SJCRH30 (cell line): ENCODE measurements at regions not wholly inside any gene's neighbourhood (a gene's known extent, or its start where the extent isn't known, plus 50 kb on each side); places are given as distances from the start of the nearest gene placed in this dataset.
A peak's percentile ranks its signal among the peaks of the same experiment; 100 is the strongest.
"Not testable (repeated sequence)": the region's sequence is repeated elsewhere in the genome, so short reads cannot be mapped to it uniquely, and the experiment has no call there.

Experiments
- DNase-seq, 2 experiments: peaks; one replicate each; pipeline ENCODE4 v3.0.0-alpha.2; 2015 to 2020
- H3K27ac ChIP-seq: fragments of 250-450 bp; sonication (Bioruptor Pico); 2 replicates; pipeline ENCODE4 v1.5.1; 2020; ENCODE audit warnings: mild to moderate bottlenecking, moderate library complexity
- H3K27me3 ChIP-seq: fragments of 250-450 bp; sonication (Bioruptor Pico); 2 replicates; pipeline ENCODE4 v1.5.1; 2020; ENCODE audit warnings: mild to moderate bottlenecking, moderate library complexity
- H3K36me3 ChIP-seq: fragments of 250-450 bp; sonication (Bioruptor Pico); 2 replicates; pipeline ENCODE4 v1.5.1; 2020; ENCODE audit warnings: mild to moderate bottlenecking, moderate library complexity
- H3K4me1 ChIP-seq: fragments of 250-450 bp; sonication (Bioruptor Pico); 2 replicates; pipeline ENCODE4 v1.5.1; 2020; ENCODE audit warnings: mild to moderate bottlenecking, moderate library complexity
- H3K4me3 ChIP-seq: fragments of 250-450 bp; sonication (Bioruptor Pico); 2 replicates; pipeline ENCODE4 v1.5.1; 2020; ENCODE audit warnings: mild to moderate bottlenecking, moderate library complexity
- H3K9me3 ChIP-seq: fragments of 250-450 bp; sonication (Bioruptor Pico); replicated peaks from 2 replicates; pipeline ENCODE4 v1.5.1; 2020; ENCODE audit warnings: mild to moderate bottlenecking, moderate library complexity

DNA sequence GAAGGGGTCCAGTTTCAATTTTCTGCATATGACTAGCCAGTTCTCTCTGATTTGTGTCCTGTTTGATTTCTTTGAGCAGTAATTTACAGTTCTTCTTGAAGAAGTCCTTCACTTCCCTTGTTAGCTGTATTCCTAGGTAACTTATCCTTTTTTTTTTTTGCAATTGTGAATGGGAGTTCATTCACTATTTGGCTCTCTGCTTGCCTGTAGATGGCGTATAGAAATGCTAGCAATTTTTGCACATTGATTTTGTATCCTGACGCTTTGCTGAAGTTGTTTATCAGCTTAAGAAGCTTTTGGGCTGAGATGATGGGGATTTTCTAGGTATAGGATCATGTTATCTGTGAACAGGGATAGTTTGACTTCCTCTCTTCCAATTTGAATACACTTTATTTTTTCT, 77.6 kb upstream of the NID2 start:
- no peak for DNase-seq

DNA sequence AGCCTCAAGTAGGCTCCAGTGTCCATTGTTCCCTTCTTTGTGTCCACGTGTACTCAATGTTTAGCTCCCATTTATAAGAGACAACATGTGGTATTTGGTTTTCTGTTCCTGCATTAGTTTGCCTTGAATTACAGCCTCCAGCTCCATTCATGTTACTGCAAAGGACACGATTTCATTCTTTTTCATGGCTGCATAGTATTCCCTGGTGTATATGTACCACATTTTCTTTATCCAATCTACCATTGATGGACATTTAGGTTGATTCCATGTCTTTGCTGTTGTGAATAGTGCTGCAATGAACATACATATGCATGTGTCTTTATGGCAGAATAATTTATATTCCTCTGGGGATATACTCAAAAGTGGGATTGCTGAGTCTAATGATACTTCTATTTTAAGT, 75.2 kb upstream of the NID2 start:
- H3K9me3 ChIP-seq, H3K4me3 ChIP-seq, H3K27ac ChIP-seq, H3K4me1 ChIP-seq, DNase-seq, H3K27me3 ChIP-seq, H3K36me3 ChIP-seq: not testable (repeated sequence)

More for the DNA sequence above, 77.6 kb upstream of the NID2 start:
- H3K27me3 ChIP-seq, result no peaks in the 10 kb centered on the region
- no peak overlapping the region for H3K4me3 ChIP-seq
- H3K36me3 ChIP-seq, result no peaks in the 10 kb centered on the region
- H3K27ac ChIP-seq, result no peak overlapping the region
- H3K9me3 ChIP-seq, result 0 out of 2 replicates have a peak, but pooled peaks cover 6% of the 10 kb centered on the region
- H3K4me1 ChIP-seq, result no peaks in the 10 kb centered on the region

DNA sequence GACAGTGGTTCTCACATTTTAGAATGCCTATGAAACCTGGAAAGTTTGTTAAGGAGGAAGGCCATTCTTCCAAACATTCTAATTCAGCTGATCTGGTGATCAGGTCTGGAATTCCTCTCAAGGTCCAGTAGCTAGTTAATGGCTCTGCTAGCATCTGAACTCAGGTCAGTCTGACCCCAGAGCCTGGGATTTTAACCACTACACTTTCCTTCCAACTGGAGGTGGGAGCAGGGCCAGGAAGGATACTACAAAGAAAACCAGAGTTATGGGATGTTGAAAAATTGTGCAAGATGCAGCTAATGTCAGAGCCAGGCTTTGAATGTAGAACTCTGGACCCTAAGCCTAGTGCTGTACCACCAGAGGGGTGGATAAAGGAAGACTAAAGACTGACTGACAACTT, 73.6 kb upstream of the NID2 start:
- no peaks in the 10 kb centered on the region for H3K4me1 ChIP-seq
- H3K27ac ChIP-seq, result no peak overlapping the region
- no peaks in the 10 kb centered on the region for H3K27me3 ChIP-seq
- H3K9me3 ChIP-seq, result 0 out of 2 replicates have a peak, but pooled peaks cover 6% of the 10 kb centered on the region
- no peak for DNase-seq
- no peak overlapping the region for H3K4me3 ChIP-seq
- H3K36me3 ChIP-seq, result no peaks in the 10 kb centered on the region

DNA sequence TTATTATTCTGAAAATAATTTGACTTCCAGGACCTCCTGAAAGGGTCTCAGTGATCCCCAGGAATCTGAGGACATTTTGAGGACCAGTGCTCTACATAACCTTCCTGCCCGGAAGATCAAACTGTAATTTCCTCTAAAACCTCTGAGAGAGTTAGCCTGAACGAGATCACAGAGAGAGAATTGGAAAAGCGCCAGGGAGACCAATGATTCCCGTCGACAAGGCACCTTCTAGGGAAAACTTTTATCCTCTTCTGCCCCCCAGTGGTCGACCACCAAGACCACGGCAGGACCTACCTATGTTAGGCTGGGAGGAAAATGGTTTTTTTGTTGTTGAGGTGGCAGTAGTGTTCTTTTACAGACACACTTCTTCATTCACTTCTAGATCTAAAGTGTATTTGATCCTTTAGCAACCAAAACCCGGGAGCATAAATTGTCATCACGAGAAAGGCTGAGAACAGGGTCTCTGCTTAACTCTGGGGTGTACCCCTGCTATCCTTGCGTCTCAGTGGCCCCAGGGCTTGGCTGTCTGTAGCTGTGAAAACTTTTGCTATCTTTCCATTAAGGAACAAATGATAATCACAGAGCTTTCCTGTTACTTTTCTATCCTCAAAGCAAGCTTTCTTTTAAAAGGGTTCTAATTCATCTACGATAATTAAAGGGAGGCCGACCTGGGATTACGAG, 62.9 kb upstream of the NID2 start:
- no peaks in the 10 kb centered on the region for H3K36me3 ChIP-seq
- no peak overlapping the region for H3K4me3 ChIP-seq
- H3K27ac ChIP-seq, result no peak overlapping the region
- no peaks in the 10 kb centered on the region for H3K4me1 ChIP-seq
- DNase-seq, result peak; percentile 81 to 92
- H3K9me3 ChIP-seq, result no peaks in the 10 kb centered on the region
- no peaks in the 10 kb centered on the region for H3K27me3 ChIP-seq

DNA sequence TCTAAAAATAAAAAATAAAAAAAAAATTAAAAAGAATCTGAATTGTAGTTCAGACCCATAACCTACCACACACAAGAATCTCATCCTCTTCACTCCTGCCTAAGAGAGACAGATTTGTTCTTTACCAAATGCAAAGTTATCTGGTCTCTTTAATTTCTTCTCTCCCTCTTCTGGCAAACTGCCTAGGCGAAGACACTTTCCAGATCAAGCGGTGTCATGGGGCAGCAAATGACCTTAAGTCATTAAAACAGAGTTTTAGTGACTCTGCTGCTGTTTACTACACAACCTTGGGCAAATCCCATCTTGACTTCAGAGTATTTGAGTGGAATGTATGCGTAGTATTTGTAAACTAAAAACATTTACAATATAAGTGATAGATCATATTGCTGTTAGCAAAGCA, 60.9 kb upstream of the NID2 start:
- Histone ChIP-seq H3K4me3 (no peak overlapping the region), H3K4me1 (no peaks in the 10 kb centered on the region), H3K9me3 (no peaks in the 10 kb centered on the region), H3K36me3 (no peaks in the 10 kb centered on the region), H3K27me3 (no peaks in the 10 kb centered on the region), H3K27ac (no peak overlapping the region)
- no peak for DNase-seq

DNA sequence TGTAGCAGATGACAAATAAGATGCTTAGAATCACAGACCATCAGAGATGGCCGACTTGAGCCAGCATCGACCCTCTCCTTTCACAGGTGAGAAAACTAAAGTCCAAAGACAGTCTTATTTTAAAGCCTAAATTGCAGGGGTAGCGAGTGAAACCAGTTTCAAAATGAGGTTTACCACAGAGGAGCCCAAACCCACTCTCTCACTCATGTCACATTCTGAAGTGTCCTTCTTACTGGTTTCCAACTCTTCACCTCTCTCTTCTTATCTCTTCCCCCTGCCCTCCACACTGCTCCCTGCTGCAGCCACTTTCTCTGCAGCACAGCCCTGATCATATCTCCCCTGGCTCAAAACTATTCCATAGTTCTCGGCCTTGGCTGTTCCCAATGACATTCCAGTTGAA, 57.0 kb upstream of the NID2 start:
- Histone ChIP-seq H3K4me1 (no peaks in the 10 kb centered on the region), H3K36me3 (no peaks in the 10 kb centered on the region), H3K27ac (no peak overlapping the region), H3K9me3 (no peaks in the 10 kb centered on the region), H3K27me3 (no peaks in the 10 kb centered on the region), H3K4me3 (no peak overlapping the region)
- no peak for DNase-seq

DNA sequence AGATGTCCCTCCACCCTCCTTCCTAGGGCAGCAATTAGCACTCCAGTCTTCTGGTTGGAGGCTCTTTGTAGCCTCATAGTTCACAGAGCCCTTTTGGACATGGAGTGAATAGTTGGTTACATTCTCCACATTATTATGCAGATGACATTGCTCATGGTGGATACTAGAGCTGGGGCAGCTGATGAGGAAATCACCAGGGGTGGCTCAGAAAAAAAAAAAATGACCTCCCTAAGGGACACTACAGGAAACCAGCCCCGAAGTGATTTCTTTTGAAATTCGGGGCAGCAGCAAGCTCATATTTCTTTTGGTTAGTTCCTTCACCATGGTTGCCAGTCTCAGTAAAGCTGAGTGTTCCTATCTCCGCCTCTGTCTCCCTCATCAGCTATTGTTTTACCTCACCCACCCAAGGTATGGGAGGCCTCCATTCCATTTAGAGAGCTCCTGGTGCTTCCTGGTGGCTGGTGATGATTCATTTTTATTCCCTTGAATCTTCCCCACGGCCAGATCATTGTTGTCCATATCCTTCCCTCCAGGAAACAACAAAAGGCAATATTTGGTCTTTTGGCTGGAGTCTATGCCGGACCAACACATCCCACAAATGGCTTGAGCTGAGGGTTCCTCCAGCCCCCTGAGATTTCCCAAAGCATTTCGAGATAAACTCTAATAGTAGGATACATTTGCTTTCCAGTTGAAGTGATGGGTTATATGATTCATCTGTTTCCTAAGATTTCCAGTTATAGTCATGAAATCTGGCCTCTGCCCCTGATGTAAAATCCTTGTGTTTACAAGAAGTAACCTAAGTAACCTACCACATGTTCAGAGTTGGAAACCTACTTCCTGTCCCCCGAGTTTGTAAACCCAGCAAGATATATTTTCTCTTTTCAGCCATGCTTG, 56.2 kb upstream of the NID2 start:
- no peaks in the 10 kb centered on the region for H3K4me1 ChIP-seq
- no peaks in the 10 kb centered on the region for H3K36me3 ChIP-seq
- no peak for DNase-seq
- no peaks in the 10 kb centered on the region for H3K9me3 ChIP-seq
- no peaks in the 10 kb centered on the region for H3K27me3 ChIP-seq
- H3K4me3 ChIP-seq, result no peak overlapping the region
- H3K27ac ChIP-seq, result no peak overlapping the region

DNA sequence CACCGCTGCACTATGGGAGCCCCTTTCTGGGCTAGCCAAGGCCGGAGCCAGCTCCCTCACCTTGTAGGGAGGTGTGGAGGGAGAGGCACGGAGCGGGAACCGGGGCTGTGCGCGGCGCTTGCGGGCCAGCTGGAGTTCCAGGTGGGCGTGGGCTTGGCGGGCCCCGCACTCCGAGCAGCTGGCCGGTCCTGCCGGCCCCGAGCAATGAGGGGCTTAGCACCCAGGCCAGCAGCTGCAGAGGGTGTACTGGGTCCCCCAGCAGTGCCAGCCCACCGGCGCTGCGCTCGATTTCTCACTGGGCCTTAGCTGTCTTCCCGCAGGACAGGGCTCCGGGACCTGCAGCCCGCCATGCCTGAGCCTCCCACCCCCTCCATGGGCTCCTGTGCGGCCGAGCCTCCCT, 53.3 kb upstream of the NID2 start:
- DNase-seq, H3K27me3 ChIP-seq: not testable (repeated sequence)

DNA sequence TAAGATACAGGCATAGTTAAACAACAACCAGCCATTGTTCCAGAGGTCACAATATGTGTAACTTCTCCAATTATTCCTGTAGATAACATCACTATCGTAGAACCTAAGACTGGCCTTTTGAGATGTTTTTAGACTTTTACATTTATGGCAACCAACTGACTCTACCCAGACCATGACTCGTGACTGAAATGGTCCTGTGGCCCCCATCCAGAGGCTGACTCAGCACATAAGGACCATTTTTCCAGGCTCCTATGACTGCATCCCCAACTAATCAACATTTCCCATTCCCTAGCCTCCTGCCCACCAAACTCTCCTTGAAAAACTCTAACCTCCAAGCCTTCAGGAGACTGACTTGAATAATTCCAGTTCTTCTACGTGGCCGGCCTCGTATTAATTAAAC, 52.6 kb upstream of the NID2 start:
- H3K4me3 ChIP-seq, result no peak overlapping the region
- no peak for DNase-seq

More for the DNA sequence above, 53.3 kb upstream of the NID2 start:
- not testable (repeated sequence) for H3K4me3 ChIP-seq, H3K4me1 ChIP-seq, H3K36me3 ChIP-seq, H3K27ac ChIP-seq, H3K9me3 ChIP-seq

DNA sequence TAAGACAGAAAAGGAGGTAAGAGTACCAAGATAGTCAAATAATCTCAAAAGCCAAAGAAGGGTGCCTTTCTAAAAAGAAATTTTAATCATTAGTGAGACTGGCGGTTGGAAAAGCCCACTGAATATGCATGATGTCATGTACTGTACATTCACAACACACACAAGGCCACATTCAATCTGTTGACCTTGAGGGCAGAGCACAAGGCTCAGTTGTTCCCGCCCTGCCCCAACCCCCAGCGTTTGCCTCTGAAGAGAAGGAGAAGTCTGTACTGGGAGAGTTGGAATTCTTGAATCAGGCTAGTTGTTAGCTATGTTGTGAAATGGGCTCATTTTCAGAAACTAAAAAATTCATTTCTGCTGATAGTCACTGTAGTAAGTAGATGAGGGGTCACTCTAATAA, 50.2 kb upstream of the NID2 start:
- Histone ChIP-seq H3K36me3 (no peaks in the 10 kb centered on the region), H3K9me3 (no peaks in the 10 kb centered on the region), H3K4me1 (no peaks in the 10 kb centered on the region), H3K4me3 (no peak overlapping the region), H3K27me3 (no peaks in the 10 kb centered on the region), H3K27ac (no peak overlapping the region)
- no peak for DNase-seq

More for the DNA sequence above, 52.6 kb upstream of the NID2 start:
- Histone ChIP-seq H3K9me3 (no peaks in the 10 kb centered on the region), H3K4me1 (no peaks in the 10 kb centered on the region), H3K27ac (no peak overlapping the region), H3K27me3 (no peaks in the 10 kb centered on the region), H3K36me3 (no peaks in the 10 kb centered on the region)
